ENCODE measurements at regions not wholly inside any gene's neighbourhood (a gene's known extent, or its start where the extent isn't known, plus 50 kb on each side); places are given as distances from the start of the nearest gene placed in this dataset.

GRCh38 chr1:220389634-220390033 lies 117.4 kb upstream of the RAB3GAP2 start:
- no peak for TF ChIP-seq POLR2AphosphoS5 (IDR thresholded peaks at IDR 0.05)
- no peak for TF ChIP-seq POLR2A (IDR thresholded peaks at IDR 0.05)
- TF ChIP-seq CTCF (IDR thresholded peaks at IDR 0.05): no peak
- no peak for TF ChIP-seq EP300 (IDR thresholded peaks at IDR 0.05; ENCODE audit: low read depth)

GRCh38 chr1:220386494-220387195 lies 114.4 kb upstream of the RAB3GAP2 start:
- Histone ChIP-seq H3K27ac (no peak overlapping the region), H3K4me3 (no peak overlapping the region), H3K4me1 (no peaks in the 10 kb centered on the region), H3K9me3 (no peaks in the 10 kb centered on the region), H3K27me3 (no peaks in the 10 kb centered on the region), H3K36me3 (no peaks in the 10 kb centered on the region)
- in situ Hi-C loops (cut with MboI; ENCODE audit: low pct_ligation_motif_present in 1 of 4, low pct_unique_long_range_greater_than_20kb in 1 of 4, low sequenced_read_pairs in 3 of 4): no loop called here
- intact Hi-C loops (cut with DNase I; ENCODE audit: low total_unique reads): no loop called here
- DNase-seq: no peak
- WGBS, 2 donors (ENCODE audit: low coverage in 1 of 2): 45 to 56% methylated on average over 3 of the region's 3 CpGs
- TF ChIP-seq POLR2AphosphoS5 (IDR thresholded peaks at IDR 0.05) (no peak), POLR2A (IDR thresholded peaks at IDR 0.05) (no peak), CTCF (IDR thresholded peaks at IDR 0.05) (no peak), EP300 (IDR thresholded peaks at IDR 0.05; ENCODE audit: low read depth) (no peak)

More at GRCh38 chr1:220389634-220390033, 117.4 kb upstream of the RAB3GAP2 start:
- Histone ChIP-seq H3K4me3 (no peak overlapping the region), H3K4me1 (no peaks in the 10 kb centered on the region), H3K36me3 (no peaks in the 10 kb centered on the region), H3K27me3 (no peaks in the 10 kb centered on the region), H3K9me3 (no peaks in the 10 kb centered on the region), H3K27ac (no peak overlapping the region)
- intact Hi-C loops (cut with DNase I; ENCODE audit: low total_unique reads): no loop called here
- 92% methylated on average over 5 of the region's 5 CpGs for WGBS, 2 donors (ENCODE audit: low coverage in 1 of 2)
- in situ Hi-C loops (cut with MboI; ENCODE audit: low pct_ligation_motif_present in 1 of 4, low pct_unique_long_range_greater_than_20kb in 1 of 4, low sequenced_read_pairs in 3 of 4): no loop called here
- no peak for DNase-seq

- TF ChIP-seq POLR2A (IDR thresholded peaks at IDR 0.05) (no peak), CTCF (IDR thresholded peaks at IDR 0.05) (no peak), POLR2AphosphoS5 (IDR thresholded peaks at IDR 0.05) (no peak), EP300 (IDR thresholded peaks at IDR 0.05; ENCODE audit: low read depth) (no peak)
- WGBS, 2 donors (ENCODE audit: low coverage in 1 of 2): 61% methylated on average over 1 of the region's 1 CpG; no CpG with 5 or more reads in 1 of the 2 donors
- intact Hi-C loops (cut with DNase I; ENCODE audit: low total_unique reads): no loop called here
- Histone ChIP-seq H3K4me3 (no peak overlapping the region), H3K36me3 (no peaks in the 10 kb centered on the region), H3K9me3 (no peaks in the 10 kb centered on the region), H3K27ac (no peak overlapping the region), H3K4me1 (no peaks in the 10 kb centered on the region), H3K27me3 (no peaks in the 10 kb centered on the region)
- DNase-seq: no peak
- in situ Hi-C loops (cut with MboI; ENCODE audit: low pct_ligation_motif_present in 1 of 4, low pct_unique_long_range_greater_than_20kb in 1 of 4, low sequenced_read_pairs in 3 of 4): no loop called here
These were observed 112.9 kb upstream of the RAB3GAP2 start for GRCh38 chr1:220385158-220385557.

DNA sequence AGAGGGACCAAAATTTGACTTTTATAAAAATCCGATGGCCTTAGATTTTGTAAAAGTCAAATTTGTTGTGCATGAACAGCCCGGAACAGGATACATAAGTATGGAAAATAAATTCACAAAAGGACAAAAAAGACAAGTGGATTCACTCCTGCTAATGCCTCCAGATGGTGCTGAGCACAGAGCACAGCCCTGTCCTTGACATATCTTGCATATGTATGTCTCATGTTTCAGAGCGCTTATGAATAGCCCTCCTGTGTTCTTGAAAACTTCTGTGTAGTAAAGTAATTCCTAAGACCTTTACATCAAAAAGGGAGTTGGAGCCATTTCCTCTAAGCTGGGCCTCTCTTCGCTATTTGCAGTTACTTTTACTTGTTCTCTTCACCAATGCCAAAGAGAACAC lies 110.7 kb upstream of the RAB3GAP2 start:
- H3K27me3 ChIP-seq: no peaks in the 10 kb centered on the region
- in situ Hi-C loops (cut with MboI; ENCODE audit: low pct_ligation_motif_present in 1 of 4, low pct_unique_long_range_greater_than_20kb in 1 of 4, low sequenced_read_pairs in 3 of 4): no loop called here
- no peaks in the 10 kb centered on the region for H3K9me3 ChIP-seq
- H3K36me3 ChIP-seq: no peaks in the 10 kb centered on the region
- intact Hi-C loops (cut with DNase I; ENCODE audit: low total_unique reads): no loop called here
- H3K4me1 ChIP-seq: peaks cover 0 to 2% (median 0%) of the 10 kb centered on the region in 4 donors
- no peak for TF ChIP-seq POLR2AphosphoS5 (IDR thresholded peaks at IDR 0.05)
- no peak for TF ChIP-seq POLR2A (IDR thresholded peaks at IDR 0.05)
- DNase-seq: no peak
- H3K4me3 ChIP-seq: no peak overlapping the region
- WGBS, 2 donors (ENCODE audit: low coverage in 1 of 2): 58 to 74% methylated on average over 3 to 4 of the region's 4 CpGs
- H3K27ac ChIP-seq: no peak overlapping the region

DNA sequence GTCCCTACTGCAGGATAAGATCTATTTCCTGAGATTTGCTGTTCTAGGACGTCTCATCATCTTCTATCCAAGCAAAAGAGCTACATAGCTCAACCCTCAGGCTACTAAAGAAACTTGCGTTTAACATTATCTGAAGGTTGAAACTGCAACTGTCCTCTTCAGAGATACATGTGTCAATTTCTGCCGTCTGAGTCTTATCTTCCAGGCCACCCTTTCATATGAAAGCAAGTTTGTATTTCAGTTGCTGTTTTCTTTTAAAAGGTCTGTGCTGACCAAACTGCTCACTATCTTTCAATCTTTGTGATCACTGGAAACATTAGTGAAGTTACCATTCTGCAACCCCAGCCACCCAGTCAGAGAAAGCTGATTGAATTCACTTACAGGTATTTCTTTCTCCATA lies 108.6 kb upstream of the RAB3GAP2 start:
- in situ Hi-C loops (cut with MboI; ENCODE audit: low pct_ligation_motif_present in 1 of 4, low pct_unique_long_range_greater_than_20kb in 1 of 4, low sequenced_read_pairs in 3 of 4) (no loop called here), intact Hi-C loops (cut with DNase I; ENCODE audit: low total_unique reads) (no loop called here)
- Histone ChIP-seq H3K9me3 (no peaks in the 10 kb centered on the region), H3K27me3 (no peaks in the 10 kb centered on the region), H3K4me3 (no peak overlapping the region), H3K4me1 (peaks cover 0 to 2% (median 0%) of the 10 kb centered on the region in 4 donors), H3K27ac (no peak overlapping the region), H3K36me3 (no peaks in the 10 kb centered on the region)
- TF ChIP-seq POLR2A (IDR thresholded peaks at IDR 0.05): no peak
- no peak for DNase-seq
- 83 to 86% methylated on average over 2 to 3 of the region's 3 CpGs for WGBS, 2 donors (ENCODE audit: low coverage in 1 of 2)
